SU-DHL-6 (cell line): ENCODE measurements at regions not wholly inside any gene's neighbourhood (a gene's known extent, or its start where the extent isn't known, plus 50 kb on each side); places are given as distances from the start of the nearest gene placed in this dataset.

Experiments used
- EZH2phosphoT487 ChIP-seq: fragments of 200-600 bp; sonication (generic), shearing (Covaris generic); conservative IDR thresholded peaks from 2 replicates; pipeline ENCODE4 v1.6.1; 2018; ENCODE audit warnings: mild to moderate bottlenecking, antibody characterized with exemption, low read length, moderate library complexity, mixed read lengths
- TF ChIP-seq, protein P1 (sequence below): fragments of 200-600 bp; sonication (generic); IDR thresholded peaks from one replicate; pipeline ENCODE4 v1.5.1; 2017; ENCODE audit warnings: antibody characterized with exemption, mild to moderate bottlenecking, low read length, moderate library complexity; ENCODE audit not compliant: insufficient read depth, poor library complexity, severe bottlenecking

DNA sequence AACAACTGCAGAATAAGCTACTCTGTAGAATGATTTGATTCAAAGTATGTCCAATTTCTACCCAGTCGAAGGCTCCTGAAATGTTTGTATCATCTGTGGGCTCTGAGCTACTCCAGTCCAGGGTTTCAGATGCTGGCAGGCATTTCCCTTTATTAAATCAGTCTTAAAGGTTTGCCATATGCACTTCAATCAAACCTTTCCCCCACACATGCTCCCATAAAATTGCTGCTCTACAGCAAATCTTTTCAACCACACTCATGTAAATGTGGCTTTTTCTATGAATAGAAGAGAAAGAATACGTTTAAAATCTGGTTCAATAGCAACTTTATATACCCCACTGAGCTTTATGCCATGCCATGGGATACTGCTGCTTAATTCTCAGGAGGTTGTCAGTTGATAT, 242.4 kb upstream of the MAP3K7 start:
- TF ChIP-seq, protein P1, sequence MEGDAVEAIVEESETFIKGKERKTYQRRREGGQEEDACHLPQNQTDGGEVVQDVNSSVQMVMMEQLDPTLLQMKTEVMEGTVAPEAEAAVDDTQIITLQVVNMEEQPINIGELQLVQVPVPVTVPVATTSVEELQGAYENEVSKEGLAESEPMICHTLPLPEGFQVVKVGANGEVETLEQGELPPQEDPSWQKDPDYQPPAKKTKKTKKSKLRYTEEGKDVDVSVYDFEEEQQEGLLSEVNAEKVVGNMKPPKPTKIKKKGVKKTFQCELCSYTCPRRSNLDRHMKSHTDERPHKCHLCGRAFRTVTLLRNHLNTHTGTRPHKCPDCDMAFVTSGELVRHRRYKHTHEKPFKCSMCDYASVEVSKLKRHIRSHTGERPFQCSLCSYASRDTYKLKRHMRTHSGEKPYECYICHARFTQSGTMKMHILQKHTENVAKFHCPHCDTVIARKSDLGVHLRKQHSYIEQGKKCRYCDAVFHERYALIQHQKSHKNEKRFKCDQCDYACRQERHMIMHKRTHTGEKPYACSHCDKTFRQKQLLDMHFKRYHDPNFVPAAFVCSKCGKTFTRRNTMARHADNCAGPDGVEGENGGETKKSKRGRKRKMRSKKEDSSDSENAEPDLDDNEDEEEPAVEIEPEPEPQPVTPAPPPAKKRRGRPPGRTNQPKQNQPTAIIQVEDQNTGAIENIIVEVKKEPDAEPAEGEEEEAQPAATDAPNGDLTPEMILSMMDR: no peak
- no peak for TF ChIP-seq EZH2phosphoT487
